IgD-negative memory B cell (primary cell): ENCODE measurements at regions not wholly inside any gene's neighbourhood (a gene's known extent, or its start where the extent isn't known, plus 50 kb on each side); places are given as distances from the start of the nearest gene placed in this dataset.
A peak's percentile ranks its signal among the peaks of the same experiment; 100 is the strongest.

ENCODE experiments used
- H3K27ac Mint-ChIP-seq, 3 donors: one replicate each; pipeline ENCODE4 v1.8.0; 2020 to 2022; ENCODE audit warnings: mild to moderate bottlenecking in 3 of 3, mixed read lengths in 3 of 3, moderate library complexity in 1 of 3
- H3K27me3 Mint-ChIP-seq: one replicate; pipeline ENCODE4 v1.8.0; 2021; ENCODE audit warnings: mixed read lengths
- H3K36me3 Mint-ChIP-seq: one replicate; pipeline ENCODE4 v1.8.0; 2020; ENCODE audit warnings: mild to moderate bottlenecking, mixed read lengths
- H3K4me1 Mint-ChIP-seq, 3 donors: one replicate each; pipeline ENCODE4 v1.8.0; 2020 to 2022; ENCODE audit warnings: mixed read lengths in 3 of 3, mild to moderate bottlenecking in 1 of 3
- H3K4me3 Mint-ChIP-seq, 4 donors: one replicate each; pipeline ENCODE4 v1.8.0; 2020 to 2022; ENCODE audit warnings: mild to moderate bottlenecking in 4 of 4, mixed read lengths in 4 of 4, moderate library complexity in 3 of 4
- H3K9me3 Mint-ChIP-seq, 3 donors: one replicate each; pipeline ENCODE4 v1.8.0; 2020 to 2021; ENCODE audit warnings: mixed read lengths in 3 of 3, mild to moderate bottlenecking in 1 of 3

- no peaks in the 10 kb centered on the region for H3K9me3 Mint-ChIP-seq
- H3K27me3 Mint-ChIP-seq = peaks cover 13% of the 10 kb centered on the region
- H3K36me3 Mint-ChIP-seq = no peaks in the 10 kb centered on the region
- no peaks in the 10 kb centered on the region for H3K4me1 Mint-ChIP-seq
- H3K27ac Mint-ChIP-seq = no peak overlapping the region
- no peak overlapping the region for H3K4me3 Mint-ChIP-seq
Observed at GRCh38 chr9:70478963-70479641, 64.6 kb upstream of the KLF9 start.

- no peaks in the 10 kb centered on the region for H3K36me3 Mint-ChIP-seq
- peaks cover 8% of the 10 kb centered on the region for H3K27me3 Mint-ChIP-seq
- H3K27ac Mint-ChIP-seq = no peak overlapping the region
- no peak overlapping the region for H3K4me3 Mint-ChIP-seq
- H3K9me3 Mint-ChIP-seq = no peaks in the 10 kb centered on the region
- H3K4me1 Mint-ChIP-seq = no peaks in the 10 kb centered on the region
Observed at GRCh38 chr9:70477907-70478480, 63.5 kb upstream of the KLF9 start.

- Mint-ChIP-seq H3K27ac (no peak overlapping the region), H3K4me3 (no peak overlapping the region), H3K36me3 (no peaks in the 10 kb centered on the region), H3K4me1 (no peaks in the 10 kb centered on the region), H3K27me3 (peaks cover 8% of the 10 kb centered on the region), H3K9me3 (no peaks in the 10 kb centered on the region)
Observed at GRCh38 chr9:70477146-70477745, 62.8 kb upstream of the KLF9 start.

- Mint-ChIP-seq H3K27me3 (peaks cover 8% of the 10 kb centered on the region), H3K4me3 (no peak overlapping the region), H3K36me3 (no peaks in the 10 kb centered on the region), H3K4me1 (peaks cover 0 to 2% (median 2%) of the 10 kb centered on the region in 3 donors), H3K27ac (no peak overlapping the region), H3K9me3 (no peaks in the 10 kb centered on the region)
Observed at GRCh38 chr9:70475211-70475610, 60.8 kb upstream of the KLF9 start.

- no peaks in the 10 kb centered on the region for H3K36me3 Mint-ChIP-seq
- H3K27me3 Mint-ChIP-seq = peaks cover 8% of the 10 kb centered on the region
- H3K4me1 Mint-ChIP-seq = peaks cover 0 to 2% (median 2%) of the 10 kb centered on the region in 3 donors
- H3K4me3 Mint-ChIP-seq = no peak overlapping the region
- peak overlapping the region in 1 of 3 donors; percentile 16 for H3K27ac Mint-ChIP-seq
- H3K9me3 Mint-ChIP-seq = no peaks in the 10 kb centered on the region
Observed at GRCh38 chr9:70474413-70474812, 60.0 kb upstream of the KLF9 start.

- no peaks in the 10 kb centered on the region for H3K36me3 Mint-ChIP-seq
- H3K27ac Mint-ChIP-seq = no peak overlapping the region
- H3K4me3 Mint-ChIP-seq = no peak overlapping the region
- H3K9me3 Mint-ChIP-seq = no peaks in the 10 kb centered on the region
- H3K4me1 Mint-ChIP-seq = peaks cover 0 to 2% (median 2%) of the 10 kb centered on the region in 3 donors
- H3K27me3 Mint-ChIP-seq = peaks cover 8% of the 10 kb centered on the region
Observed at GRCh38 chr9:70472268-70473249, 58.1 kb upstream of the KLF9 start.

- H3K4me3 Mint-ChIP-seq = no peak overlapping the region
- peaks cover 2 to 4% (median 2%) of the 10 kb centered on the region in 3 donors for H3K4me1 Mint-ChIP-seq
- H3K9me3 Mint-ChIP-seq = no peaks in the 10 kb centered on the region
- H3K27ac Mint-ChIP-seq = peak overlapping the region in 1 of 3 donors; percentile 35
- H3K27me3 Mint-ChIP-seq = peaks cover 4% of the 10 kb centered on the region
- H3K36me3 Mint-ChIP-seq = peaks cover 3% of the 10 kb centered on the region
Observed at GRCh38 chr9:70470050-70471015, 55.9 kb upstream of the KLF9 start.

GRCh38 chr9:70468291-70468690, 53.8 kb upstream of the KLF9 start:
- Mint-ChIP-seq H3K27ac (no peak overlapping the region), H3K4me3 (no peak overlapping the region), H3K27me3 (no peaks in the 10 kb centered on the region), H3K36me3 (peaks cover 3% of the 10 kb centered on the region), H3K9me3 (no peaks in the 10 kb centered on the region), H3K4me1 (peaks cover 2 to 4% (median 2%) of the 10 kb centered on the region in 3 donors)

GRCh38 chr9:70466976-70467561, 52.6 kb upstream of the KLF9 start:
- Mint-ChIP-seq H3K27ac (no peak overlapping the region), H3K4me1 (peaks cover 2 to 4% (median 2%) of the 10 kb centered on the region in 3 donors), H3K36me3 (peaks cover 3% of the 10 kb centered on the region), H3K27me3 (peaks cover 3% of the 10 kb centered on the region), H3K9me3 (no peaks in the 10 kb centered on the region), H3K4me3 (peak overlapping the region in 1 of 4 donors; percentile 49)

GRCh38 chr9:70465904-70466303, 51.4 kb upstream of the KLF9 start:
- no peak overlapping the region for H3K27ac Mint-ChIP-seq
- H3K27me3 Mint-ChIP-seq = peaks cover 5% of the 10 kb centered on the region
- peaks cover 2 to 4% (median 2%) of the 10 kb centered on the region in 3 donors for H3K4me1 Mint-ChIP-seq
- peaks cover 3% of the 10 kb centered on the region for H3K36me3 Mint-ChIP-seq
- no peak overlapping the region for H3K4me3 Mint-ChIP-seq
- no peaks in the 10 kb centered on the region for H3K9me3 Mint-ChIP-seq

GRCh38 chr9:70465398-70465797, 50.9 kb upstream of the KLF9 start:
- no peak overlapping the region for H3K4me3 Mint-ChIP-seq
- peaks cover 5% of the 10 kb centered on the region for H3K27me3 Mint-ChIP-seq
- H3K9me3 Mint-ChIP-seq = peaks cover 0 to 2% (median 0%) of the 10 kb centered on the region in 3 donors
- no peak overlapping the region for H3K27ac Mint-ChIP-seq
- H3K4me1 Mint-ChIP-seq = peaks cover 0 to 4% (median under 1%) of the 10 kb centered on the region in 3 donors
- peaks cover 3% of the 10 kb centered on the region for H3K36me3 Mint-ChIP-seq
